ENCODE measurements at regions not wholly inside any gene's neighbourhood (a gene's known extent, or its start where the extent isn't known, plus 50 kb on each side); places are given as distances from the start of the nearest gene placed in this dataset.

DNA sequence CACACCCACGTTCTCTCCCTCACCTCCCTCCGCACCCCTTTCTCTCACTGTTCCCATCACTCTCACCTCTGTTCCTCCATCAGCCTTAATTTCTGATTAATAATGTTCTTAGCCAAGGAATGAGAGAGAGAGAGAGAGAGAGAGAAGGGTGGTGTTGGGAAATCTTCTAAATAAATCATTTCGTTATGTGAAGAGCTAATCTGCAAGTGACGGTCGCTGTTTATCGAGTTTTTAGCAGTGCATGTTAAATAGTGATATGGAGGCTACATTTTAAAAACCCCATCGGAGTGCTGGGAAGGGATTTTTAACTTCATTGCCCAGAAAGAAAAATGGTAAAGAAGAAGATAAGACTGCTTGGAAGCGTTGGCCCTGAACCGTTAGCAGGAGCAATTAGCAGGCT lies 203.3 kb upstream of the LHX5 start:
- TF ChIP-seq, protein P1, sequence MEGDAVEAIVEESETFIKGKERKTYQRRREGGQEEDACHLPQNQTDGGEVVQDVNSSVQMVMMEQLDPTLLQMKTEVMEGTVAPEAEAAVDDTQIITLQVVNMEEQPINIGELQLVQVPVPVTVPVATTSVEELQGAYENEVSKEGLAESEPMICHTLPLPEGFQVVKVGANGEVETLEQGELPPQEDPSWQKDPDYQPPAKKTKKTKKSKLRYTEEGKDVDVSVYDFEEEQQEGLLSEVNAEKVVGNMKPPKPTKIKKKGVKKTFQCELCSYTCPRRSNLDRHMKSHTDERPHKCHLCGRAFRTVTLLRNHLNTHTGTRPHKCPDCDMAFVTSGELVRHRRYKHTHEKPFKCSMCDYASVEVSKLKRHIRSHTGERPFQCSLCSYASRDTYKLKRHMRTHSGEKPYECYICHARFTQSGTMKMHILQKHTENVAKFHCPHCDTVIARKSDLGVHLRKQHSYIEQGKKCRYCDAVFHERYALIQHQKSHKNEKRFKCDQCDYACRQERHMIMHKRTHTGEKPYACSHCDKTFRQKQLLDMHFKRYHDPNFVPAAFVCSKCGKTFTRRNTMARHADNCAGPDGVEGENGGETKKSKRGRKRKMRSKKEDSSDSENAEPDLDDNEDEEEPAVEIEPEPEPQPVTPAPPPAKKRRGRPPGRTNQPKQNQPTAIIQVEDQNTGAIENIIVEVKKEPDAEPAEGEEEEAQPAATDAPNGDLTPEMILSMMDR (IDR thresholded peaks at IDR 0.05) = no peak
- no peak for TF ChIP-seq POLR2A (IDR thresholded peaks at IDR 0.05)
